Astrocyte (in vitro differentiated cells and primary cell): ENCODE measurements at regions not wholly inside any gene's neighbourhood (a gene's known extent, or its start where the extent isn't known, plus 50 kb on each side); places are given as distances from the start of the nearest gene placed in this dataset.

Experiments used
- DNase-seq: peaks from one replicate; pipeline ENCODE4 v3.0.0-alpha.2; 2010; ENCODE audit warnings: low read depth
- FAIRE-seq: peaks from 2 replicates; lab custom pipeline; 2011; peaks lifted over from hg19 to GRCh38; lab: Jason Lieb, UNC
- H2AFZ ChIP-seq: 2 replicates; pipeline ENCODE4 v1.6.0; 2012; ENCODE audit warnings: low read depth, low read length, inconsistent platforms
- H3K27ac ChIP-seq: 2 replicates; pipeline ENCODE4 v1.5.1; 2011; ENCODE audit warnings: low read depth, low read length, inconsistent platforms
- H3K27me3 ChIP-seq: 2 replicates; pipeline ENCODE4 v1.6.0; 2011; ENCODE audit warnings: low read length, inconsistent platforms; ENCODE audit not compliant: insufficient read depth
- H3K36me3 ChIP-seq: 2 replicates; pipeline ENCODE4 v1.5.1; 2011; ENCODE audit warnings: low read length, inconsistent platforms; ENCODE audit not compliant: insufficient read depth
- H3K4me1 ChIP-seq: 2 replicates; pipeline ENCODE4 v1.5.1; 2011; ENCODE audit warnings: low read length, inconsistent platforms; ENCODE audit not compliant: insufficient read depth
- H3K4me2 ChIP-seq: 2 replicates; pipeline ENCODE4 v1.6.0; 2012; ENCODE audit warnings: low read length, inconsistent platforms
- H3K4me3 ChIP-seq: 2 replicates; pipeline ENCODE4 v1.5.1; 2011; ENCODE audit warnings: low read depth, mild to moderate bottlenecking, low read length, inconsistent platforms; ENCODE audit not compliant: insufficient read depth
- H3K79me2 ChIP-seq: 2 replicates; pipeline ENCODE4 v1.6.0; 2012; ENCODE audit warnings: mild to moderate bottlenecking, low read length, inconsistent platforms; ENCODE audit not compliant: insufficient read depth
- H3K9ac ChIP-seq: 2 replicates; pipeline ENCODE4 v1.6.0; 2012; ENCODE audit warnings: mild to moderate bottlenecking, low read length, inconsistent platforms
- H3K9me3 ChIP-seq: 2 replicates; pipeline ENCODE4 v1.5.1; 2012; ENCODE audit warnings: low read depth, mild to moderate bottlenecking, low read length, inconsistent platforms; ENCODE audit not compliant: insufficient read depth
- H4K20me1 ChIP-seq: 2 replicates; pipeline ENCODE4 v1.6.0; 2012; ENCODE audit warnings: low read length, inconsistent platforms; ENCODE audit not compliant: insufficient read depth
- H3K27ac Mint-ChIP-seq: one replicate; pipeline ENCODE4 v1.8.0; 2021; ENCODE audit warnings: mild to moderate bottlenecking, mixed read lengths; ENCODE audit not compliant: unreplicated experiment
- H3K27me3 Mint-ChIP-seq: one replicate; pipeline ENCODE4 v1.8.0; 2021; ENCODE audit warnings: low read depth, mixed read lengths; ENCODE audit not compliant: unreplicated experiment
- H3K36me3 Mint-ChIP-seq: one replicate; pipeline ENCODE4 v1.8.0; 2021; ENCODE audit warnings: low read depth, mixed read lengths; ENCODE audit not compliant: unreplicated experiment
- H3K4me1 Mint-ChIP-seq: one replicate; pipeline ENCODE4 v1.8.0; 2021; ENCODE audit warnings: low read depth, mixed read lengths; ENCODE audit not compliant: unreplicated experiment
- H3K4me3 Mint-ChIP-seq: one replicate; pipeline ENCODE4 v1.8.0; 2021; ENCODE audit warnings: mild to moderate bottlenecking, moderate library complexity, mixed read lengths; ENCODE audit not compliant: unreplicated experiment
- H3K9me3 Mint-ChIP-seq: one replicate; pipeline ENCODE4 v1.8.0; 2021; ENCODE audit warnings: mild to moderate bottlenecking, mixed read lengths; ENCODE audit not compliant: unreplicated experiment
- CTCF ChIP-seq: IDR thresholded peaks from 2 replicates; pipeline ENCODE4 v1.5.1; 2011; ENCODE audit warnings: low read depth, mild to moderate bottlenecking, inconsistent platforms, low read length, moderate library complexity; ENCODE audit not compliant: insufficient read depth
- EZH2 ChIP-seq: IDR thresholded peaks from 2 replicates; pipeline ENCODE4 v1.6.1; 2012; ENCODE audit warnings: mild to moderate bottlenecking, low read length, inconsistent platforms; ENCODE audit not compliant: insufficient read depth

GRCh38 chr21:36217743-36218142, 61.1 kb downstream of the DOP1B start:
- Histone ChIP-seq H2AFZ (no peak overlapping the region), H3K4me2 (no peak overlapping the region), H3K79me2 (no peaks in the 10 kb centered on the region), H3K36me3 (peaks cover 17% of the 10 kb centered on the region), H3K9me3 (no peaks in the 10 kb centered on the region), H3K9ac (no peak overlapping the region), H3K4me3 (no peak overlapping the region), H3K27me3 (no peaks in the 10 kb centered on the region), H3K27ac (no peak overlapping the region), H4K20me1 (no peaks in the 10 kb centered on the region), H3K4me1 (peaks cover 2% of the 10 kb centered on the region)
- no peaks in the 10 kb centered on the region for H3K9me3 Mint-ChIP-seq
- H3K27me3 Mint-ChIP-seq = no peaks in the 10 kb centered on the region
- no peak overlapping the region for H3K27ac Mint-ChIP-seq
- peaks cover 12% of the 10 kb centered on the region for H3K36me3 Mint-ChIP-seq
- H3K4me3 Mint-ChIP-seq = no peak overlapping the region
- H3K4me1 Mint-ChIP-seq = no peaks in the 10 kb centered on the region
- DNase-seq (no peak), FAIRE-seq (no peak)
- TF ChIP-seq CTCF (no peak), EZH2 (no peak)

- Mint-ChIP-seq H3K4me1 (no peaks in the 10 kb centered on the region), H3K4me3 (no peak overlapping the region), H3K27ac (no peak overlapping the region), H3K9me3 (no peaks in the 10 kb centered on the region), H3K36me3 (peaks cover 12% of the 10 kb centered on the region), H3K27me3 (no peaks in the 10 kb centered on the region)
- Histone ChIP-seq H3K27me3 (no peaks in the 10 kb centered on the region), H3K36me3 (peaks cover 19% of the 10 kb centered on the region), H2AFZ (no peak overlapping the region), H3K4me2 (no peak overlapping the region), H3K4me1 (no peaks in the 10 kb centered on the region), H3K9me3 (no peaks in the 10 kb centered on the region), H3K27ac (no peak overlapping the region), H3K4me3 (no peak overlapping the region), H3K9ac (no peak overlapping the region), H3K79me2 (no peaks in the 10 kb centered on the region), H4K20me1 (no peaks in the 10 kb centered on the region)
- FAIRE-seq = no peak
- TF ChIP-seq EZH2 (no peak), CTCF (no peak)
- no peak for DNase-seq
These were observed 62.1 kb downstream of the DOP1B start for GRCh38 chr21:36218691-36219090.

- Histone ChIP-seq H3K4me2 (no peak overlapping the region), H3K4me1 (no peaks in the 10 kb centered on the region), H2AFZ (no peak overlapping the region), H3K9ac (no peak overlapping the region), H3K4me3 (no peak overlapping the region), H3K27ac (no peak overlapping the region), H3K9me3 (no peaks in the 10 kb centered on the region), H3K79me2 (no peaks in the 10 kb centered on the region), H4K20me1 (no peaks in the 10 kb centered on the region), H3K27me3 (no peaks in the 10 kb centered on the region), H3K36me3 (peaks cover 20% of the 10 kb centered on the region)
- H3K4me3 Mint-ChIP-seq = no peak overlapping the region
- no peaks in the 10 kb centered on the region for H3K27me3 Mint-ChIP-seq
- FAIRE-seq = no peak
- no peak for DNase-seq
- no peaks in the 10 kb centered on the region for H3K4me1 Mint-ChIP-seq
- TF ChIP-seq CTCF (no peak), EZH2 (no peak)
- H3K36me3 Mint-ChIP-seq = peaks cover 9% of the 10 kb centered on the region
- H3K9me3 Mint-ChIP-seq = no peaks in the 10 kb centered on the region
- no peak overlapping the region for H3K27ac Mint-ChIP-seq
These were observed 66.8 kb downstream of the DOP1B start for GRCh38 chr21:36223451-36223850.
